ENCODE measurements at regions not wholly inside any gene's neighbourhood (a gene's known extent, or its start where the extent isn't known, plus 50 kb on each side); places are given as distances from the start of the nearest gene placed in this dataset.

DNA sequence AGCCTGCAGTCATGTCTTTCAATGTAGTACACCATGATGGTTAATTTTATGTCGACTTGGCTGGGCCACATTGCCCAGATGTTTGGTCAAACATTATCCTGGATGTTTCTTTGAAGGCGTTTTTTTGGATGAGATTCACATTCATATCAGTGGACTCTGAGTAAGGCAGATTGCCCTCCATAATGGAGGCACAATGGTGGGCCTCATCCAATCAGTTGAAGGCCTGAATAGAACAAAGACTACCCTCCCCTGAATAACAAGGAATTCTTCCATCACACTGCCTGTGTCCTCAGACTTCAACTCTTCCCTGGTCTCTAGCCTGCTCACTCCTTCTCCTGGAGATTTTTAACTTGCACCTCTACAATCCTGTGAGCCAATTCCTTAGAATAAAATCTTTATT lies 83.8 kb upstream of the CHL1 start:
- WGBS, 2 experiments (ENCODE audit: extremely low coverage in 2 of 2, insufficient read length in 1 of 2), result no CpG with 5 or more reads among the region's 2 CpGs
- H2BK20ac ChIP-seq (ENCODE audit: low read depth, low read length), result no peak overlapping the region

More for the DNA sequence above, 83.8 kb upstream of the CHL1 start:
- no peak overlapping the region for H2AFZ ChIP-seq (replicated peaks; ENCODE audit: low read length, poor library complexity)
- no peak overlapping the region for H3K23ac ChIP-seq (ENCODE audit: low read depth, low read length)
- intact Hi-C loops (cut with micrococcal nuclease), result no loop called here
- H3K9me3 ChIP-seq (ENCODE audit: control insufficient read depth, insufficient read depth, low read length), result no peaks in the 10 kb centered on the region
- no peak overlapping the region for H3K4me3 ChIP-seq (ENCODE audit: insufficient read depth, low read depth, low read length)
- in situ Hi-C loops (cut with MboI; ENCODE audit: low sequenced_read_pairs), result no loop called here
- no peaks in the 10 kb centered on the region for H3K79me1 ChIP-seq (ENCODE audit: low read depth in 1 of 2, low read length in 2 of 2)
- no peak overlapping the region for H4K5ac ChIP-seq (ENCODE audit: low read depth, low read length)
- no peak overlapping the region for H3K4me2 ChIP-seq (ENCODE audit: low read depth, low read length)
- H2AK5ac ChIP-seq (ENCODE audit: low read depth, low read length), result no peak overlapping the region
- POLR2A ChIA-PET (ENCODE audit: unreplicated experiment), result no interaction called here
- no peak overlapping the region for H4K8ac ChIP-seq (ENCODE audit: low read depth in 2 of 2, low read length in 2 of 2)
- CTCF ChIA-PET, result no interaction called here
- H4K20me1 ChIP-seq (ENCODE audit: insufficient read depth, low read length), result no peaks in the 10 kb centered on the region
- TF ChIP-seq POLR2A (IDR thresholded peaks at IDR 0.05; ENCODE audit: low read depth, low read length) (no peak), RAD21 (IDR thresholded peaks at IDR 0.05; ENCODE audit: low read length) (no peak), RFX5 (IDR thresholded peaks at IDR 0.05; ENCODE audit: low read depth, low read length) (no peak), SMC3 (IDR thresholded peaks at IDR 0.05; ENCODE audit: low read depth, low read length) (no peak), BHLHE40 (IDR thresholded peaks at IDR 0.05; ENCODE audit: low read depth, low read length) (no peak), CEBPB (IDR thresholded peaks at IDR 0.05; ENCODE audit: low read depth, low read length) (no peak), NFE2L2 (IDR thresholded peaks at IDR 0.05; ENCODE audit: low read depth, low read length) (no peak), MAFK (IDR thresholded peaks at IDR 0.05; ENCODE audit: low read depth, low read length) (no peak), MAZ (IDR thresholded peaks at IDR 0.05; ENCODE audit: borderline replicate concordance, low read depth, low read length) (no peak), CHD1 (IDR thresholded peaks at IDR 0.05; ENCODE audit: low read depth, low read length) (no peak)
- TF ChIP-seq, protein P1, sequence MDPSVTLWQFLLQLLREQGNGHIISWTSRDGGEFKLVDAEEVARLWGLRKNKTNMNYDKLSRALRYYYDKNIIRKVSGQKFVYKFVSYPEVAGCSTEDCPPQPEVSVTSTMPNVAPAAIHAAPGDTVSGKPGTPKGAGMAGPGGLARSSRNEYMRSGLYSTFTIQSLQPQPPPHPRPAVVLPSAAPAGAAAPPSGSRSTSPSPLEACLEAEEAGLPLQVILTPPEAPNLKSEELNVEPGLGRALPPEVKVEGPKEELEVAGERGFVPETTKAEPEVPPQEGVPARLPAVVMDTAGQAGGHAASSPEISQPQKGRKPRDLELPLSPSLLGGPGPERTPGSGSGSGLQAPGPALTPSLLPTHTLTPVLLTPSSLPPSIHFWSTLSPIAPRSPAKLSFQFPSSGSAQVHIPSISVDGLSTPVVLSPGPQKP (IDR thresholded peaks at IDR 0.05; ENCODE audit: borderline replicate concordance, low read depth, low read length), result no peak
- TF ChIP-seq, protein P2, sequence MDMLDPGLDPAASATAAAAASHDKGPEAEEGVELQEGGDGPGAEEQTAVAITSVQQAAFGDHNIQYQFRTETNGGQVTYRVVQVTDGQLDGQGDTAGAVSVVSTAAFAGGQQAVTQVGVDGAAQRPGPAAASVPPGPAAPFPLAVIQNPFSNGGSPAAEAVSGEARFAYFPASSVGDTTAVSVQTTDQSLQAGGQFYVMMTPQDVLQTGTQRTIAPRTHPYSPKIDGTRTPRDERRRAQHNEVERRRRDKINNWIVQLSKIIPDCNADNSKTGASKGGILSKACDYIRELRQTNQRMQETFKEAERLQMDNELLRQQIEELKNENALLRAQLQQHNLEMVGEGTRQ (IDR thresholded peaks at IDR 0.05; ENCODE audit: low read depth, low read length), result no peak
- H3K27me3 ChIP-seq (ENCODE audit: control insufficient read depth, insufficient read depth, low read length), result no peaks in the 10 kb centered on the region
- H3K9ac ChIP-seq (ENCODE audit: low read depth, low read length), result no peak overlapping the region
- no TSS peak for BruUV-seq (replicated peaks)
- no peak overlapping the region for H3K4ac ChIP-seq (ENCODE audit: low read depth, low read length)
- H3K36me3 ChIP-seq (ENCODE audit: control insufficient read depth, insufficient read depth, low read length), result no peaks in the 10 kb centered on the region
- H2BK5ac ChIP-seq (ENCODE audit: low read depth, low read length, poor library complexity, severe bottlenecking), result no peak overlapping the region
- DNase-seq, result no peak
- H4K91ac ChIP-seq (ENCODE audit: insufficient read depth, low read depth, low read length), result no peak overlapping the region
- no peak for ATAC-seq (ENCODE audit: low read depth)
- no peak overlapping the region for H2AK9ac ChIP-seq (replicated peaks; ENCODE audit: low read depth, low read length, poor library complexity)
- H3K18ac ChIP-seq (ENCODE audit: low read depth, low read length), result no peak overlapping the region
- no peak overlapping the region for H3K56ac ChIP-seq (ENCODE audit: extremely low read depth, insufficient read depth, low read length)
- no peak overlapping the region for H2BK120ac ChIP-seq (ENCODE audit: low read depth, low read length)
- H3K4me1 ChIP-seq (ENCODE audit: control insufficient read depth, insufficient read depth, low read length), result no peaks in the 10 kb centered on the region
- H3K27ac ChIP-seq (ENCODE audit: insufficient read depth, low read length), result no peak overlapping the region
- H3K14ac ChIP-seq (replicated peaks; ENCODE audit: low read depth, low read length), result no peak overlapping the region
- no peak overlapping the region for H2BK15ac ChIP-seq (ENCODE audit: low read depth, low read length)
- H3K9me1 ChIP-seq (ENCODE audit: insufficient read depth, low read length), result no peaks in the 10 kb centered on the region
- dilution Hi-C loops (cut with HindIII; ENCODE audit: low sequenced_read_pairs, unreplicated experiment), result no loop called here
